ENCODE measurements at regions not wholly inside any gene's neighbourhood (a gene's known extent, or its start where the extent isn't known, plus 50 kb on each side); places are given as distances from the start of the nearest gene placed in this dataset.

DNA sequence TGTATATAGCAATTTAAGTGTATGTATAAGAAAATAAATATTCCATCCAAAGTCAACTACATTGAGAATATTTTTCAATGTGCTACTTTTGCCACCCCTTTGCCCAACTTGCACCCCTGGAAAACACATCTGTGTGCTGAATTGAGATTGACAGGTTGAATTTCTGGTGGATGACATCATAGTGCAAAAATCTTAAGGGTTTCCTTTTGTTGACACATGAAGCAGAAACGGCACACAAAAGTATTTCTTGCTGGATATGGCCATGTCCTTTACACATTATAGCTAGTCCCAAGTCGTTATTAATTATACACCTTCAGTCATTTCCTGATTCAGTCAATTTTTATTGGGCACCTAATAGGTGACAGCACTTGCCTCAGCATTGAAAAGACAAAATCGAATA is 188.7 kb upstream of the FBXL4 start:
- TF ChIP-seq CTCF (IDR thresholded peaks at IDR 0.05; ENCODE audit: low read depth, low read length, poor library complexity, severe bottlenecking) (no peak), EZH2phosphoT487 (IDR thresholded peaks at IDR 0.05; ENCODE audit: borderline replicate concordance, low read length) (no peak)
